SK-N-SH treated with all-trans-retinoic acid at 6 μM for 48 hours (cell line): ENCODE measurements at regions not wholly inside any gene's neighbourhood (a gene's known extent, or its start where the extent isn't known, plus 50 kb on each side); places are given as distances from the start of the nearest gene placed in this dataset.

Experiments
- ARNTL ChIP-seq: fragments of 450-650 bp; formaldehyde crosslinking; IDR thresholded peaks from 2 replicates; pipeline ENCODE4 v1.5.0; 2020; ENCODE audit warnings: low read depth, mild to moderate bottlenecking, moderate library complexity, borderline replicate concordance
- CSDC2 ChIP-seq: fragments of 250-450 bp; sonication (Bioruptor Pico); IDR thresholded peaks from 2 replicates; pipeline ENCODE4 v1.5.0; 2020; ENCODE audit warnings: mild to moderate bottlenecking, moderate library complexity
- CSRNP3 ChIP-seq: fragments of 250-450 bp; sonication (Bioruptor Pico); IDR thresholded peaks from 2 replicates; pipeline ENCODE4 v1.5.1; 2021; ENCODE audit warnings: mild to moderate bottlenecking, moderate library complexity
- GLIS3 ChIP-seq: fragments of 250-450 bp; sonication (Bioruptor Pico); IDR thresholded peaks from 2 replicates; pipeline ENCODE4 v1.5.0; 2020; ENCODE audit warnings: mild to moderate bottlenecking, moderate library complexity
- OSR1 ChIP-seq: fragments of 250-450 bp; sonication (Bioruptor Pico); IDR thresholded peaks from 2 replicates; pipeline ENCODE4 v1.8.0; 2022; ENCODE audit warnings: moderate library complexity, mild to moderate bottlenecking, inconsistent platforms
- PATZ1 ChIP-seq: fragments of 250-450 bp; sonication (Bioruptor Pico); IDR thresholded peaks from 2 replicates; pipeline ENCODE4 v1.8.0; 2020; ENCODE audit warnings: mild to moderate bottlenecking, moderate library complexity, borderline replicate concordance
- RARB ChIP-seq: fragments of 250-450 bp; sonication (Bioruptor Pico); IDR thresholded peaks from 2 replicates; pipeline ENCODE4 v1.8.0; 2021; ENCODE audit warnings: mild to moderate bottlenecking, moderate library complexity
- TCF4 ChIP-seq: fragments of 250-450 bp; sonication (Bioruptor Pico); IDR thresholded peaks from 2 replicates; pipeline ENCODE4 v1.8.0; 2021; ENCODE audit warnings: mild to moderate bottlenecking, moderate library complexity, borderline replicate concordance
- TOX ChIP-seq: fragments of 250-450 bp; sonication (Bioruptor Pico); IDR thresholded peaks from 2 replicates; pipeline ENCODE4 v1.8.0; 2021; ENCODE audit warnings: mild to moderate bottlenecking, moderate library complexity, borderline replicate concordance
- TSHZ2 ChIP-seq: fragments of 250-450 bp; sonication (Bioruptor Pico); IDR thresholded peaks from 2 replicates; pipeline ENCODE4 v1.5.0; 2020; ENCODE audit warnings: mild to moderate bottlenecking, moderate library complexity
- ZNF565 ChIP-seq: fragments of 450-650 bp; formaldehyde crosslinking; conservative IDR thresholded peaks from 2 replicates; pipeline ENCODE4 v1.5.0; 2020; ENCODE audit warnings: low read depth, mild to moderate bottlenecking, moderate library complexity
- ZNF70 ChIP-seq: fragments of 450-650 bp; formaldehyde crosslinking; IDR thresholded peaks from 2 replicates; pipeline ENCODE4 v1.5.0; 2020; ENCODE audit warnings: mild to moderate bottlenecking, moderate library complexity
- ZNF8 ChIP-seq: fragments of 450-650 bp; formaldehyde crosslinking; IDR thresholded peaks from 2 replicates; pipeline ENCODE4 v1.5.0; 2020; ENCODE audit warnings: mild to moderate bottlenecking, moderate library complexity

GRCh38 chr7:70890147-70890969, 241.6 kb upstream of the GALNT17 start:
- no peak for TF ChIP-seq ZNF8 (CRISPR knock-in tag)
- TF ChIP-seq CSDC2: no peak
- no peak for TF ChIP-seq CSRNP3 (CRISPR knock-in tag)
- no peak for TF ChIP-seq OSR1 (CRISPR knock-in tag)
- TF ChIP-seq PATZ1 (CRISPR knock-in tag): no peak
- TF ChIP-seq RARB (CRISPR knock-in tag): no peak
- no peak for TF ChIP-seq ARNTL (CRISPR knock-in tag)
- TF ChIP-seq TSHZ2 (CRISPR knock-in tag): no peak
- TF ChIP-seq TOX (CRISPR knock-in tag): no peak
- no peak for TF ChIP-seq ZNF565 (CRISPR knock-in tag)
- no peak for TF ChIP-seq TCF4
- no peak for TF ChIP-seq GLIS3 (CRISPR knock-in tag)
- no peak for TF ChIP-seq ZNF70 (CRISPR knock-in tag)
